Endothelial cell of umbilical vein (primary cell): ENCODE measurements at regions not wholly inside any gene's neighbourhood (a gene's known extent, or its start where the extent isn't known, plus 50 kb on each side); places are given as distances from the start of the nearest gene placed in this dataset.

Experiments
- BruUV-seq: library from RNA; stranded (reverse); fragments of 400-500 nt; replicated peaks from 2 replicates; lab custom pipeline; 2021; lab: Mats Ljungman, UMichigan
- CTCF ChIA-PET: fragments of 300-600, 350-600 bp; sonication (Branson Sonifier 250); formaldehyde crosslinking; loops from one replicate; lab custom pipeline; 2021; ENCODE audit warnings: antibody characterized with exemption, inconsistent platforms; lab: Charles Lee
- POLR2A ChIA-PET: fragments of 300-600, 350-600 bp; sonication (Branson Sonifier 250); formaldehyde crosslinking; loops from one replicate; lab custom pipeline; 2021; ENCODE audit warnings: antibody characterized with exemption, inconsistent platforms; lab: Charles Lee
- DNase-seq: peaks from one replicate; pipeline ENCODE4 v3.0.0-alpha.2; 2011; ENCODE audit warnings: low read depth, low spot score
- FAIRE-seq: peaks from 2 replicates; lab custom pipeline; 2011; peaks lifted over from hg19 to GRCh38; lab: Jason Lieb, UNC
- H2AFZ ChIP-seq: 2 replicates; pipeline ENCODE4 v1.6.0; 2012; ENCODE audit warnings: low read depth, low read length, control low read depth, inconsistent platforms
- H3K27ac ChIP-seq: 2 replicates; pipeline ENCODE4 v1.5.1; 2011; ENCODE audit warnings: low read depth, mild to moderate bottlenecking, control low read depth, low read length, moderate library complexity; ENCODE audit not compliant: insufficient read depth
- H3K27me3 ChIP-seq, 2 experiments: 2 replicates each; pipeline versions ENCODE4 v1.6.0 to v1.6.1; 2011; ENCODE audit warnings: low read length in 2 of 2, mixed read lengths in 1 of 2; ENCODE audit not compliant: control insufficient read depth in 2 of 2, insufficient read depth in 2 of 2
- H3K36me3 ChIP-seq, 2 experiments: 2 replicates in 1 of 2; 3 replicates in 1 of 2; pipeline ENCODE4 v1.5.1; 2011; ENCODE audit warnings: low read length in 2 of 2, mild to moderate bottlenecking in 1 of 2, moderate library complexity in 1 of 2; ENCODE audit not compliant: control insufficient read depth in 2 of 2, insufficient read depth in 2 of 2; ENCODE audit errors: extremely low read depth in 1 of 2
- H3K4me1 ChIP-seq: 3 replicates; pipeline ENCODE4 v1.5.1; 2011; ENCODE audit warnings: mild to moderate bottlenecking, low read length; ENCODE audit not compliant: control insufficient read depth, insufficient read depth; ENCODE audit errors: extremely low read depth
- H3K4me2 ChIP-seq: 2 replicates; pipeline ENCODE4 v1.6.1; 2011; ENCODE audit warnings: low read length, control low read depth, mixed read lengths; ENCODE audit not compliant: insufficient read depth
- H3K4me3 ChIP-seq, 3 experiments: fragments of 200-600 bp in 1 of 3; sonication (generic), shearing (Covaris generic) in 1 of 3; replicated peaks in 1 of 3; 2 replicates each; pipeline ENCODE4 v1.5.1; 2011 to 2016; ENCODE audit warnings: control low read depth in 3 of 3, low read length in 3 of 3, mild to moderate bottlenecking in 2 of 3, inconsistent platforms in 1 of 3, low read depth in 1 of 3, moderate library complexity in 1 of 3; ENCODE audit not compliant: insufficient read depth in 1 of 3
- H3K79me2 ChIP-seq: 2 replicates; pipeline ENCODE4 v1.6.0; 2012; ENCODE audit warnings: low read length, inconsistent platforms; ENCODE audit not compliant: control insufficient read depth, insufficient read depth
- H3K9ac ChIP-seq: replicated peaks from 2 replicates; pipeline ENCODE3; 2011; ENCODE audit warnings: low read length, control low read depth; ENCODE audit not compliant: insufficient read depth; ENCODE audit errors: extremely low read depth
- H3K9me1 ChIP-seq: replicated peaks from 3 replicates; pipeline ENCODE4 v1.6.0; 2011; ENCODE audit warnings: mild to moderate bottlenecking, low read length; ENCODE audit not compliant: control insufficient read depth, insufficient read depth; ENCODE audit errors: extremely low read depth
- H3K9me3 ChIP-seq: replicated peaks from 2 replicates; pipeline ENCODE4 v1.5.1; 2012; ENCODE audit warnings: low read length, inconsistent platforms; ENCODE audit not compliant: control insufficient read depth, insufficient read depth
- H4K20me1 ChIP-seq: replicated peaks from 2 replicates; pipeline ENCODE3; 2011; ENCODE audit warnings: mild to moderate bottlenecking, low read length; ENCODE audit not compliant: control insufficient read depth, insufficient read depth; ENCODE audit errors: extremely low read depth
- CTCF ChIP-seq, 2 donors: IDR thresholded peaks; 1 replicate in 1 of 2; 2 replicates in 1 of 2; pipeline ENCODE4 v1.5.1; 2011; ENCODE audit warnings: low read length in 2 of 2, mild to moderate bottlenecking in 2 of 2, moderate library complexity in 2 of 2, control low read depth in 1 of 2, inconsistent platforms in 1 of 2, low read depth in 1 of 2; ENCODE audit not compliant: insufficient read depth in 1 of 2; ENCODE audit errors: extremely low read depth in 1 of 2
- EZH2 ChIP-seq: IDR thresholded peaks from 2 replicates; pipeline ENCODE4 v1.6.1; 2012; ENCODE audit warnings: borderline replicate concordance, low read depth, mild to moderate bottlenecking, moderate library complexity, low read length, inconsistent platforms; ENCODE audit not compliant: severe bottlenecking
- FOS ChIP-seq: IDR thresholded peaks from 2 replicates; pipeline ENCODE4 v1.6.1; 2011; ENCODE audit warnings: mild to moderate bottlenecking, low read length, moderate library complexity, borderline replicate concordance; ENCODE audit not compliant: insufficient read depth
- GATA2 ChIP-seq: IDR thresholded peaks from 2 replicates; pipeline ENCODE4 v1.7.0; 2011; ENCODE audit warnings: low read depth, mild to moderate bottlenecking, moderate library complexity, mixed read lengths, low read length; ENCODE audit not compliant: insufficient read length, insufficient read depth
- JUN ChIP-seq: IDR thresholded peaks from 2 replicates; pipeline ENCODE4 v1.6.1; 2011; ENCODE audit warnings: borderline replicate concordance, low read depth; ENCODE audit not compliant: insufficient read length, insufficient read depth
- MAX ChIP-seq: IDR thresholded peaks from 2 replicates; pipeline ENCODE4 v1.6.1; 2011; ENCODE audit not compliant: insufficient read depth, insufficient read length
- MYC ChIP-seq: IDR thresholded peaks from one replicate; pipeline ENCODE4 v1.6.1; 2011; ENCODE audit warnings: mild to moderate bottlenecking, low read depth, low read length
- POLR2A ChIP-seq: IDR thresholded peaks from 2 replicates; pipeline ENCODE4 v1.6.1; 2012; ENCODE audit warnings: low read depth, mild to moderate bottlenecking, control low read depth, low read length
- POLR2AphosphoS5 ChIP-seq: IDR thresholded peaks from 2 replicates; pipeline ENCODE4 v1.6.1; 2012; ENCODE audit warnings: low read depth, mild to moderate bottlenecking, control low read depth, low read length, moderate library complexity; ENCODE audit not compliant: insufficient read depth
- dilution Hi-C: fragments of 300-500 bp; cut with MboI; formaldehyde crosslinking; loops from one replicate; pipeline ENCODE4 v1.15.0; 2019; ENCODE audit warnings: low sequenced_read_pairs; ENCODE audit not compliant: extremely low pct_ligation_motif_present
- intact Hi-C: fragments of 100-400 bp; cut with micrococcal nuclease; formaldehyde crosslinking; loops from one replicate; pipeline ENCODE4 v1.10.0; 2022

- no TSS peak for BruUV-seq
- no peak for TF ChIP-seq POLR2A
- no peak for TF ChIP-seq GATA2
- TF ChIP-seq MAX: no peak
- TF ChIP-seq FOS: no peak
- no peak for TF ChIP-seq EZH2
- TF ChIP-seq POLR2AphosphoS5: no peak
- TF ChIP-seq JUN: no peak
- no peak for TF ChIP-seq MYC
- TF ChIP-seq CTCF (IDR thresholded peaks at IDR 0.05; ENCODE audit: extremely low read depth in 1 of 2, insufficient read depth in 1 of 2, low read depth in 1 of 2, low read length in 2 of 2): no peak
- Histone ChIP-seq H4K20me1 (no peaks in the 10 kb centered on the region), H3K4me3 (no peak overlapping the region), H3K9ac (no peak overlapping the region), H3K79me2 (no peaks in the 10 kb centered on the region), H3K27ac (no peak overlapping the region), H3K4me1 (no peaks in the 10 kb centered on the region), H3K9me3 (no peaks in the 10 kb centered on the region), H3K27me3 (no peaks in the 10 kb centered on the region), H2AFZ (no peak overlapping the region), H3K9me1 (no peaks in the 10 kb centered on the region), H3K36me3 (no peaks in the 10 kb centered on the region), H3K4me2 (no peak overlapping the region)
- FAIRE-seq: no peak
- DNase-seq: no peak
- CTCF ChIA-PET: no interaction called here
- intact Hi-C loops (no loop called here), dilution Hi-C loops (no loop called here)
- POLR2A ChIA-PET: no interaction called here
These were observed 219.0 kb upstream of the NRG3 start for GRCh38 chr10:81655986-81656385.
